Thoracic aorta (tissue), 2 donors: ENCODE measurements at regions not wholly inside any gene's neighbourhood (a gene's known extent, or its start where the extent isn't known, plus 50 kb on each side); places are given as distances from the start of the nearest gene placed in this dataset.

ENCODE experiments used
- ATAC-seq: fragments of 150-250 bp; one replicate; pipeline ENCODE4 v1.8.0; 2017; ENCODE audit warnings: low read depth; ENCODE audit not compliant: insufficient number of reproducible peaks, low FRiP score
- DNase-seq: peaks from one replicate; pipeline ENCODE4 v3.0.0-alpha.2; 2020; ENCODE audit warnings: low spot score
- H3K27ac ChIP-seq, 2 donors: fragments of 200-600 bp; sonication (generic); 1 replicate in 1 of 2; 2 replicates in 1 of 2; pipeline ENCODE4 v1.5.1; 2016; ENCODE audit warnings: mild to moderate bottlenecking in 2 of 2, moderate library complexity in 2 of 2
- H3K27me3 ChIP-seq: fragments of 200-600 bp; sonication (generic); replicated peaks from 2 replicates; pipeline ENCODE4 v1.6.0; 2016; ENCODE audit warnings: mild to moderate bottlenecking; ENCODE audit not compliant: insufficient read depth
- H3K36me3 ChIP-seq: fragments of 200-600 bp; sonication (generic); one replicate; pipeline ENCODE4 v1.5.1; 2016
- H3K4me1 ChIP-seq, 2 donors: fragments of 200-600 bp; sonication (generic); 1 replicate in 1 of 2; 2 replicates in 1 of 2; pipeline versions ENCODE4 v1.5.1 to v1.6.0; 2016; ENCODE audit warnings: low read depth in 2 of 2, mild to moderate bottlenecking in 1 of 2; ENCODE audit not compliant: control insufficient read depth in 1 of 2
- H3K4me3 ChIP-seq: fragments of 200-600 bp; sonication (generic); 2 replicates; pipeline ENCODE4 v1.5.1; 2016; ENCODE audit warnings: mild to moderate bottlenecking
- H3K9me3 ChIP-seq: fragments of 200-600 bp; sonication (generic); 2 replicates; pipeline ENCODE4 v1.5.1; 2016
- CTCF ChIP-seq: fragments of 200-600 bp; sonication (generic); IDR thresholded peaks from one replicate; pipeline ENCODE4 v1.5.1; 2019; ENCODE audit warnings: antibody characterized with exemption

GRCh38 chr14:59116984-59117415 is 71.5 kb upstream of the DAAM1 start:
- Histone ChIP-seq H3K9me3 (no peaks in the 10 kb centered on the region), H3K36me3 (no peaks in the 10 kb centered on the region), H3K27me3 (no peaks in the 10 kb centered on the region), H3K27ac (no peak overlapping the region), H3K4me1 (no peaks in the 10 kb centered on the region), H3K4me3 (no peak overlapping the region)
- TF ChIP-seq CTCF = no peak
- ATAC-seq (no peak), DNase-seq (no peak)

GRCh38 chr14:59117754-59118528 is 70.5 kb upstream of the DAAM1 start:
- TF ChIP-seq CTCF = no peak
- no peak for ATAC-seq
- no peaks in the 10 kb centered on the region for H3K4me1 ChIP-seq

GRCh38 chr14:59120921-59121320 is 67.5 kb upstream of the DAAM1 start:
- ATAC-seq (no peak), DNase-seq (no peak)
- H3K9me3 ChIP-seq = no peaks in the 10 kb centered on the region
- H3K36me3 ChIP-seq = no peaks in the 10 kb centered on the region
- no peaks in the 10 kb centered on the region for H3K27me3 ChIP-seq
- no peak for TF ChIP-seq CTCF
- no peak overlapping the region for H3K27ac ChIP-seq
- no peak overlapping the region for H3K4me3 ChIP-seq
- H3K4me1 ChIP-seq = no peaks in the 10 kb centered on the region

More at GRCh38 chr14:59117754-59118528, 70.5 kb upstream of the DAAM1 start:
- no peaks in the 10 kb centered on the region for H3K36me3 ChIP-seq
- H3K27ac ChIP-seq = no peak overlapping the region
- DNase-seq = no peak
- no peaks in the 10 kb centered on the region for H3K27me3 ChIP-seq
- no peaks in the 10 kb centered on the region for H3K9me3 ChIP-seq
- no peak overlapping the region for H3K4me3 ChIP-seq

- Histone ChIP-seq H3K4me3 (no peak overlapping the region), H3K9me3 (no peaks in the 10 kb centered on the region), H3K27me3 (no peaks in the 10 kb centered on the region), H3K4me1 (peaks cover 0 to 5% of the 10 kb centered on the region in 2 donors), H3K27ac (no peak overlapping the region), H3K36me3 (no peaks in the 10 kb centered on the region)
- DNase-seq (no peak), ATAC-seq (no peak)
- no peak for TF ChIP-seq CTCF
Observed at GRCh38 chr14:59123531-59123930, 64.9 kb upstream of the DAAM1 start.

GRCh38 chr14:59123975-59124374 is 64.5 kb upstream of the DAAM1 start:
- DNase-seq (no peak), ATAC-seq (no peak)
- Histone ChIP-seq H3K27ac (no peak overlapping the region), H3K4me3 (no peak overlapping the region), H3K4me1 (peaks cover 0 to 5% of the 10 kb centered on the region in 2 donors), H3K9me3 (no peaks in the 10 kb centered on the region), H3K36me3 (no peaks in the 10 kb centered on the region), H3K27me3 (no peaks in the 10 kb centered on the region)
- no peak for TF ChIP-seq CTCF
